ENCODE measurements at regions not wholly inside any gene's neighbourhood (a gene's known extent, or its start where the extent isn't known, plus 50 kb on each side); places are given as distances from the start of the nearest gene placed in this dataset.
A peak's percentile ranks its signal among the peaks of the same experiment; 100 is the strongest.
"Not testable (repeated sequence)": the region's sequence is repeated elsewhere in the genome, so short reads cannot be mapped to it uniquely, and the experiment has no call there.

DNA sequence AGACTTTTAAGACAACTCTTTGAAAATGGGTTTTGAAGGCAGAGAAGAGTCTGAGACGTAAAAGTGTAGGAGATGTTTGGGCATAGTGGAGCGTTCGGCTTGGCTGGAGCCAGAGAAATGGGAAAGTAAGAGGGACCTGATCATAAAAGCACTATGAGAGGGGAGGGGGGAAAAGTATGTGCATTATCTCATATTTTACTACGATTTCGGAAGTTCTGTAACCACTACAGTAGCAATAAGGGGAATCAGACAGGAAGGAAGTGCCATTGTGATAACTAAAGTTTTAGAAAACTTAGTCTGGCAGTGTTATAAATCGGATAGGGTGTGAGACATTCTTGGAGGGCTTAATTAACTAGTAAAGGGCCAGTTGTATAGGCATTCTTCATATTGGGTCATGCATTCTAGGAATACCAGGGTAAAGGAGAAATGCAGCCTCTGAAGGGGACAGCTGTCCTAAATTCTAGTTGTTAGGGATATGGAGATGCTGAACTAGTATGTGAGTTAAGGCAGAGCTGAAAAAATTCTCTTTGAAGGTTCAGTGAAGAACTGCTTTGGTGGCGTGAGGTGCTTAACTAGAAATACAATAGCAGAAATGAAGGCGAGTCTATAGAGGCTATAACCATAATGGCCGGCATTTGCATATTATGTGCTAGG, 83.8 kb upstream of the FREM1 start:
- H3K27me3 Mint-ChIP-seq (ENCODE audit: low read depth), result peaks cover 12% of the 10 kb centered on the region
- DNase-seq, result no peak
- H3K4me3 Mint-ChIP-seq, result peak overlapping the region; percentile 81
- peaks cover 29% of the 10 kb centered on the region for H3K4me1 Mint-ChIP-seq (ENCODE audit: low read depth)
- no peaks in the 10 kb centered on the region for H3K9me3 Mint-ChIP-seq
- no peaks in the 10 kb centered on the region for H3K36me3 Mint-ChIP-seq (ENCODE audit: insufficient read depth)
- ATAC-seq, result peak in 1 of 2 donors; percentile 26

DNA sequence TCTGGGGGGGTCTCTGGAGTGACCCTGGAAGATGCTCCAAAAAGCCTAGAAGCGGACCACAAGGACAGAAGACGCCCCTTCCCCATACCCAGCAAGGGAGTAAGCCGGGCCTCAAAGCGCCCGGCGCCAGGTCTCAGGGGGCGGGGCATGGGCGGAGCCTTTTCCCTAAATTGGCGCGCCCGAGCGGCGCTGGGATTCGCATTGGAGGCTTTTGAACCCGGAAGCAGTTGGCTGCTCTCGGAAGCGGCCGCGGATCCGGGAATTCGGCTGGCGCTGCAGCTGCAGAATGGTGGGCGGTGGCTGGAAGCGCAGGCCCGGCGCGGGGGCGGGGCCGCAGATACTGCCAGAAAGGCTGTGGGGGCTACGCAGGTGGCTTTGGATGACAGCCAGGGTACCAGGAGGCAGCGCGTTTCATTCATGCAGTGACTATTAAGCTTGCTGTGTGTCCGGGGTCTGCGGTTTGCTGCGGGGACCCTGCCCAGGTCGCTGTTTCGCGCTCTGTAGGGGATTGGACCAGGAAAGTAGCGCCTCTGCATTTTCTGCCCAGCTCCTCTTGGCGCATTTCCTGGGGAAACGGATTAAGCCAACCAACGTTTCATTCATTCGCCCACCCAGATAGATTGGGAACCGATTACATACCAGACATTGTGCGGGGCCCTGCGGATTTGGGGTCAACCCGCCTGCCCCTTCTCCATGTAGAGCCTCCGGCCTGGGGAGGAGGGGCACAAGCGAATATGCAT, 83.0 kb upstream of the FREM1 start:
- Mint-ChIP-seq H3K9me3 (no peaks in the 10 kb centered on the region), H3K4me3 (peak overlapping the region; percentile 81), H3K4me1 (ENCODE audit: low read depth) (peaks cover 31% of the 10 kb centered on the region), H3K27me3 (ENCODE audit: low read depth) (peaks cover 12% of the 10 kb centered on the region), H3K36me3 (ENCODE audit: insufficient read depth) (no peaks in the 10 kb centered on the region)
- DNase-seq (peak; percentile 34), ATAC-seq (peak; percentile 62 to 83)

- H3K27me3 Mint-ChIP-seq (ENCODE audit: low read depth), result peaks cover 12% of the 10 kb centered on the region
- no peak for ATAC-seq
- no peaks in the 10 kb centered on the region for H3K36me3 Mint-ChIP-seq (ENCODE audit: insufficient read depth)
These were observed 82.3 kb upstream of the FREM1 start for GRCh38 chr9:14992516-14992915.

DNA sequence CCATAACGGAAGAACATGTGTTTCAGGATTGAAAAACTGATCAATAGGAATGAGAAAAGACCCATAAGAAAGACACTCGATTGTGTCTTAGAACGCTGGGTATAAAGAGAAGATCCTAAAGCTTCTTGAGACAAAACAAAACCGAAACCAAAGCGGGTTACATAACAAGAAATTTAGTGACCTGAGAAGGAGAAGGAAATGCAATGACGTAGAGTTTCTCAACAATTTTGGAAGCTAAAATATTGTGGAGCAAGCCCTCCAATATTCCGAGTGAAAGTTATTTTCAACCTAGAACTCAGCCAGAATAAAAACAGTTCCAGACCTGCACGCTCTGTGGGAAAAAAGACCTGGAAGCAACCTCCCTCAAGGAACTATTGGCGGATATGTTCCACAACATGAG, 81.9 kb upstream of the FREM1 start:
- Mint-ChIP-seq H3K9me3 (no peaks in the 10 kb centered on the region), H3K4me3 (peak overlapping the region; percentile 81), H3K27me3 (ENCODE audit: low read depth) (peaks cover 12% of the 10 kb centered on the region), H3K4me1 (ENCODE audit: low read depth) (peaks cover 37% of the 10 kb centered on the region), H3K36me3 (ENCODE audit: insufficient read depth) (no peaks in the 10 kb centered on the region)
- DNase-seq, result no peak
- no peak for ATAC-seq

More at GRCh38 chr9:14992516-14992915, 82.3 kb upstream of the FREM1 start:
- Mint-ChIP-seq H3K4me1 (ENCODE audit: low read depth) (peaks cover 37% of the 10 kb centered on the region), H3K9me3 (no peaks in the 10 kb centered on the region), H3K4me3 (peak overlapping the region; percentile 81)
- DNase-seq, result no peak

GRCh38 chr9:14990647-14991046, 80.4 kb upstream of the FREM1 start:
- Mint-ChIP-seq H3K4me1 (ENCODE audit: low read depth) (peaks cover 37% of the 10 kb centered on the region), H3K27me3 (ENCODE audit: low read depth) (peaks cover 12% of the 10 kb centered on the region)
- DNase-seq; H3K9me3 Mint-ChIP-seq; H3K4me3 Mint-ChIP-seq; H3K36me3 Mint-ChIP-seq (ENCODE audit: insufficient read depth); ATAC-seq: not testable (repeated sequence)

GRCh38 chr9:14989811-14990210, 79.6 kb upstream of the FREM1 start:
- no peak overlapping the region for H3K4me3 Mint-ChIP-seq
- H3K36me3 Mint-ChIP-seq (ENCODE audit: insufficient read depth), result no peaks in the 10 kb centered on the region
- no peak for DNase-seq
- no peaks in the 10 kb centered on the region for H3K9me3 Mint-ChIP-seq
- no peak for ATAC-seq
- H3K27me3 Mint-ChIP-seq (ENCODE audit: low read depth), result peaks cover 12% of the 10 kb centered on the region
- peaks cover 36% of the 10 kb centered on the region for H3K4me1 Mint-ChIP-seq (ENCODE audit: low read depth)

- Mint-ChIP-seq H3K27me3 (ENCODE audit: low read depth) (peaks cover 12% of the 10 kb centered on the region), H3K4me1 (ENCODE audit: low read depth) (peaks cover 31% of the 10 kb centered on the region)
- H3K36me3 Mint-ChIP-seq (ENCODE audit: insufficient read depth); ATAC-seq; H3K4me3 Mint-ChIP-seq; DNase-seq; H3K9me3 Mint-ChIP-seq: not testable (repeated sequence)
These were observed 79.1 kb upstream of the FREM1 start for GRCh38 chr9:14989336-14989735.

GRCh38 chr9:14987858-14988257, 77.6 kb upstream of the FREM1 start:
- H3K36me3 Mint-ChIP-seq (ENCODE audit: insufficient read depth), result no peaks in the 10 kb centered on the region
- DNase-seq (no peak), ATAC-seq (no peak)
- peaks cover 7% of the 10 kb centered on the region for H3K27me3 Mint-ChIP-seq (ENCODE audit: low read depth)
- peaks cover 20% of the 10 kb centered on the region for H3K4me1 Mint-ChIP-seq (ENCODE audit: low read depth)
- H3K4me3 Mint-ChIP-seq, result no peak overlapping the region
- H3K9me3 Mint-ChIP-seq, result no peaks in the 10 kb centered on the region

DNA sequence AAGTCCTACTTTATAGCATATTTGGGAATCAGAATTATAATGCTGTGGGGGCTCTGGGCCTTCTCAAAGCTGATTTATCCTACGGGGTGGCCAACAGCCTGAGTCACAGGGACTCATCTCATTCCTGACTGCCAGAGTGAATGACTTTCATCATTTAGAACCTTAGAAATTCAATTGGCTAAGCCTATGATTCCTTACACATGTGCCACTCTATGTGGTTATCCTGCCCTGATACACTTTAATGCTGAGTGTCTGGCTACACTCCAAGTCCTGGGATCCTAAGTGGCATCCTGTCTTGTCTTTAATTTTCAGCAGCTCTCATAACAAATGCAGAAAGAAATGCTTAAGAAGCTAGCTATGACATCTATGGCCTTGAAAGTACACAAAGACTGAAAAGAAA, 75.2 kb upstream of the FREM1 start:
- DNase-seq, result no peak
- peaks cover 8% of the 10 kb centered on the region for H3K4me1 Mint-ChIP-seq (ENCODE audit: low read depth)
- H3K4me3 Mint-ChIP-seq, result no peak overlapping the region
- no peaks in the 10 kb centered on the region for H3K27me3 Mint-ChIP-seq (ENCODE audit: low read depth)
- ATAC-seq, result no peak
- H3K36me3 Mint-ChIP-seq (ENCODE audit: insufficient read depth), result no peaks in the 10 kb centered on the region
- H3K9me3 Mint-ChIP-seq, result peaks cover 4% of the 10 kb centered on the region

- DNase-seq (no peak), ATAC-seq (no peak)
- Mint-ChIP-seq H3K36me3 (ENCODE audit: insufficient read depth) (no peaks in the 10 kb centered on the region), H3K4me3 (no peak overlapping the region), H3K4me1 (ENCODE audit: low read depth) (peaks cover 8% of the 10 kb centered on the region), H3K27me3 (ENCODE audit: low read depth) (no peaks in the 10 kb centered on the region), H3K9me3 (peaks cover 4% of the 10 kb centered on the region)
These were observed 73.4 kb upstream of the FREM1 start for GRCh38 chr9:14983599-14983998.

DNA sequence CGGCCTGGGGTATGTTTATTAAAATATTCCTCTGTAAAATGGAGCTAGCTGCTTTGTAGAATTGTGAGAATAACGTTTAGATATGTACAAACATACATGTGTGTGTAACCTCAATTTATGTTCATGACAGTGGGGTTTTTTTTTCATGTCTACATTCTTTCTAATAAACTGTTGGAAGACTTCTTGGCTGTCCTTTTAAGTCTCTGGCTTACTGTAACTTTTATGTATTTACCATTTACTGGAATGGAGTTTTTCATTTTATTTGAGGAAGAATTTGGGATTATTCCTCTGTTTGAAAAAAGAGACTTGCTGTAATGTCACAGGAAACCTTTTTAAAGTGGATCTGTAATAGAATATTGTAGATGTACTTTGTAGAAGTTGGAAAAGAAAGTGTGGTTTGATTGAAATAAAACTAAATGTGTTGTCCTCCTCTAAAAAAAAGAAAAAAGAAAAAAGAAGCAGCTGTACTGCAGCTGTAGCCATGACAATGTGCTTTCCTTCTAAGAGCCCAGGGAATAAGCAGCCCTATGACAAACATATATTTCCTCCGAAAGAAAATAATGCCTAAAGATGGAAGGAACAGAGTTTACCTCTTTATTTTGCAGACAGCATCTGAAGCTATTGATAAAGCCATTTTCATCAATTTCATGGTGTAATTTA, 71.2 kb upstream of the FREM1 start:
- H3K9me3 Mint-ChIP-seq, result peaks cover 4% of the 10 kb centered on the region
- no peak for DNase-seq
- H3K27me3 Mint-ChIP-seq (ENCODE audit: low read depth), result no peaks in the 10 kb centered on the region
- H3K4me1 Mint-ChIP-seq (ENCODE audit: low read depth), result no peaks in the 10 kb centered on the region
- no peaks in the 10 kb centered on the region for H3K36me3 Mint-ChIP-seq (ENCODE audit: insufficient read depth)
- ATAC-seq, result no peak
- H3K4me3 Mint-ChIP-seq, result no peak overlapping the region

GRCh38 chr9:14978022-14979000, 68.1 kb upstream of the FREM1 start:
- H3K27me3 Mint-ChIP-seq (ENCODE audit: low read depth), result no peaks in the 10 kb centered on the region
- DNase-seq (no peak), ATAC-seq (no peak)
- H3K4me3 Mint-ChIP-seq, result no peak overlapping the region
- no peaks in the 10 kb centered on the region for H3K36me3 Mint-ChIP-seq (ENCODE audit: insufficient read depth)
- H3K4me1 Mint-ChIP-seq (ENCODE audit: low read depth), result no peaks in the 10 kb centered on the region
- H3K9me3 Mint-ChIP-seq, result peaks cover 4% of the 10 kb centered on the region

DNA sequence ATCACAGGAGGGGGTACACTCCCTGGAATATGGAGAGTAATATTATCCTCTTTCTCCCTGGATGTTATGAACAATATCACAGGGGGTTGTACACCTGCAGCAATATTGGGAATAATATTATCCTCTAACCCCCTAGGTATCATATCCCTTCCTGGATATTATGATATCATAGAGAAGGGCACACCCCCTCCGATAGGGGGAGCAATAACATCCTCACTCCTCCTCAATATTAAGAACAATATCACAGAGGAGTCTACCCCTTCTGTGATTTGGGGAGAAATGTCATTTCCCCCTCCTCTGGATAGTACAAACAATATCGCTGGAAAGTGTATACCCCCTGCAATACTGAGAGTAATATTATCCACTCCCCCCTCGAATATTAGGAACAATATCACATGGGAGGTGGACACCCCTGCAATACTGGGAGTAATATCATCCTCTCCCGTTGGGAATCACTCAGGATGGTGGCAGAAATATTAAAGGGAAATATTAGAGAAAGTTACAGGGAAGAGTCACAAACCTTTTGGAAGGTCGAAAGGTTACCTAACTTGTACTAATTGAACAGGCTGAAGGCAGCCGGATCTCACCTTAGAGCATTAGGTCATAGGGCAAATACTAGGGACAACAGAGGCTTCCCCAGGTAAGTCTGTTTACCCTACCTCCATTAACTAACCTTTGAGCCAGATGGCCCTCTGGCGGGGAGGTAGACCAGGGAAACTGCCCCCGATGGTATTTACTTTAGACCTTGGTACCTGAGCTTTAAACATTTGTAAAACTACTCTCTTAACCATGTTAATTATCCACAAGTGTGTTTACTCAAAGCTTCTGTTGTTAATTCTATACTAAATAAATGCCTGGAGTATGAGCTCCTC, 57.5 kb upstream of the FREM1 start:
- Mint-ChIP-seq H3K4me3 (no peak overlapping the region), H3K36me3 (ENCODE audit: insufficient read depth) (no peaks in the 10 kb centered on the region), H3K4me1 (ENCODE audit: low read depth) (no peaks in the 10 kb centered on the region), H3K27me3 (ENCODE audit: low read depth) (no peaks in the 10 kb centered on the region), H3K9me3 (no peaks in the 10 kb centered on the region)
- ATAC-seq, result no peak
- no peak for DNase-seq
